GM18519 (cell line): ENCODE measurements at regions not wholly inside any gene's neighbourhood (a gene's known extent, or its start where the extent isn't known, plus 50 kb on each side); places are given as distances from the start of the nearest gene placed in this dataset.

Experiments used
- ATAC-seq: cut with Tn5 transposase; IDR thresholded peaks from one replicate; pipeline ENCODE4 v1.9.1; 2021; ENCODE audit warnings: mild to moderate bottlenecking, moderate library complexity; ENCODE audit not compliant: unreplicated experiment, low FRiP score

GRCh38 chr4:22129454-22130029 lies 181.0 kb upstream of the KCNIP4 start:
- no peak for ATAC-seq

- no peak for ATAC-seq
Observed at GRCh38 chr4:22122062-22122461, 173.5 kb upstream of the KCNIP4 start.

GRCh38 chr4:22115262-22115661 lies 166.7 kb upstream of the KCNIP4 start:
- ATAC-seq = no peak

GRCh38 chr4:22103768-22104167 lies 155.2 kb upstream of the KCNIP4 start:
- no peak for ATAC-seq

- no peak for ATAC-seq
Observed at GRCh38 chr4:22099896-22100295, 151.3 kb upstream of the KCNIP4 start.

GRCh38 chr4:22097596-22097995 lies 149.0 kb upstream of the KCNIP4 start:
- no peak for ATAC-seq

GRCh38 chr4:22094217-22094616 lies 145.6 kb upstream of the KCNIP4 start:
- ATAC-seq = no peak

GRCh38 chr4:22093126-22093525 lies 144.6 kb upstream of the KCNIP4 start:
- ATAC-seq = no peak

GRCh38 chr4:22091906-22092305 lies 143.3 kb upstream of the KCNIP4 start:
- no peak for ATAC-seq

GRCh38 chr4:22091352-22091717 lies 142.8 kb upstream of the KCNIP4 start:
- ATAC-seq = no peak

- no peak for ATAC-seq
Observed at GRCh38 chr4:22090661-22091351, 142.2 kb upstream of the KCNIP4 start.

- ATAC-seq = no peak
Observed at GRCh38 chr4:22077571-22077970, 129.0 kb upstream of the KCNIP4 start.

GRCh38 chr4:22072726-22073125 lies 124.2 kb upstream of the KCNIP4 start:
- ATAC-seq = no peak

GRCh38 chr4:22072240-22072639 lies 123.7 kb upstream of the KCNIP4 start:
- no peak for ATAC-seq

- ATAC-seq = peak; percentile 91
Observed at GRCh38 chr4:22071749-22072148, 123.2 kb upstream of the KCNIP4 start.

GRCh38 chr4:22070256-22070655 lies 121.7 kb upstream of the KCNIP4 start:
- no peak for ATAC-seq

GRCh38 chr4:22063613-22064012 lies 115.0 kb upstream of the KCNIP4 start:
- no peak for ATAC-seq

- ATAC-seq = no peak
Observed at GRCh38 chr4:22062676-22063075, 114.1 kb upstream of the KCNIP4 start.

- no peak for ATAC-seq
Observed at GRCh38 chr4:22055954-22056353, 107.4 kb upstream of the KCNIP4 start.

- no peak for ATAC-seq
Observed at GRCh38 chr4:22052076-22052475, 103.5 kb upstream of the KCNIP4 start.

- ATAC-seq = no peak
Observed at GRCh38 chr4:22048323-22048722, 99.8 kb upstream of the KCNIP4 start.

GRCh38 chr4:22047793-22048192 lies 99.2 kb upstream of the KCNIP4 start:
- ATAC-seq = no peak
